Heart right ventricle (tissue), 16 donors: ENCODE measurements at regions not wholly inside any gene's neighbourhood (a gene's known extent, or its start where the extent isn't known, plus 50 kb on each side); places are given as distances from the start of the nearest gene placed in this dataset.

ENCODE experiments used
- ATAC-seq, 8 donors: fragments of 200-7000 bp; cut with Tn5 transposase; one replicate each; pipeline ENCODE4 v1.9.1; 2020; ENCODE audit warnings: mild to moderate bottlenecking in 8 of 8, moderate library complexity in 8 of 8, moderate number of reproducible peaks in 1 of 8
- DNase-seq, 2 donors: peaks; one replicate each; pipeline ENCODE4 v3.0.0-alpha.2; 2020
- H3K27ac ChIP-seq, 10 donors: fragments of 200-600 bp; sonication (generic) in 2 of 10; one replicate each; pipeline versions ENCODE4 v1.5.0 to v1.8.0; 2020 to 2022; ENCODE audit warnings: mild to moderate bottlenecking in 3 of 10
- H3K27me3 ChIP-seq, 7 donors: fragments of 200-600 bp; one replicate each; pipeline ENCODE4 v1.8.0; 2021 to 2022; ENCODE audit warnings: mild to moderate bottlenecking in 2 of 7
- H3K36me3 ChIP-seq, 9 donors: fragments of 200-600 bp; sonication (generic) in 1 of 9; one replicate each; pipeline versions ENCODE4 v1.5.0 to v1.8.0; 2020 to 2022; ENCODE audit warnings: mild to moderate bottlenecking in 2 of 9
- H3K4me1 ChIP-seq, 9 donors: fragments of 200-600 bp; sonication (generic) in 1 of 9; one replicate each; pipeline versions ENCODE4 v1.5.0 to v1.8.0; 2020 to 2022; ENCODE audit warnings: mild to moderate bottlenecking in 4 of 9
- H3K4me3 ChIP-seq, 10 donors: fragments of 200-600 bp; sonication (generic) in 2 of 10; one replicate each; pipeline versions ENCODE4 v1.5.0 to v1.8.0; 2020 to 2022; ENCODE audit warnings: mild to moderate bottlenecking in 7 of 10, moderate library complexity in 2 of 10
- H3K9me3 ChIP-seq, 11 donors: fragments of 200-600 bp in 10 of 11; sonication (generic) in 2 of 11; one replicate each; pipeline versions ENCODE4 v1.5.0 to v1.8.0; 2013 to 2022; ENCODE audit warnings: mild to moderate bottlenecking in 2 of 11, control low read depth in 1 of 11, moderate library complexity in 1 of 11
- CTCF ChIP-seq, 9 donors: fragments of 200-600 bp; sonication (generic) in 2 of 9; IDR thresholded peaks; one replicate each; pipeline versions ENCODE4 v1.5.0 to v1.8.0; 2021 to 2022; ENCODE audit warnings: antibody characterized with exemption in 9 of 9, mild to moderate bottlenecking in 5 of 9, moderate library complexity in 1 of 9
- WGBS, 2 donors: extraction: QIAGEN DNeasy Blood & Tissue Kit; methylation state at CpG; one replicate each; pipeline ENCODE4 v1.1.7; 2013; ENCODE audit warnings: inconsistent platforms in 1 of 2; 5-methylcytosine and 5-hydroxymethylcytosine counted together
- intact Hi-C, 10 donors: fragments of 100-400 bp; cut with DNase I; formaldehyde crosslinking; loops; one replicate each; pipeline versions ENCODE4 v1.11.1 to v1.14.2; 2022
- donor health status: Arrhythmogenic right ventricular cardiomyopathy.
- donor health status: ischemic (EF 13 %, LVEDD 7.1; RV severe dilation, severe dysfunction).
- donor health status: healthy with polysubstance abuse.
- donor health status: DM: no; HTN: yes; CAD: no.
- donor health status: DM: no; HTN: no; CAD: no.
- donor health status: ischemic (EF 25% LVEDD 6.9; RV normal size, moderate dysfunction).
- donor health status: ischemic (EF 25% LVEDD 5.7; RV mildly dilated, moderate dysfunction).
- donor health status: healthy.
- donor health status: DM: yes; HTN: yes; CAD: no.
- donor health status: Ischemic cardiomyopathy.
- donor health status: ischemic (EF 35%, LVEDD 5.7; RV mildly dilated, moderate dysfunction).
- donor health status: nonischemic (EF 11% LVEDD 7.7; RV severe dilation, severe dysfunction).
- donor health status: DM: yes; HTN: yes; CAD: no.
- donor health status: PGD.
- donor health status: ischemic (EF 29% LVEDD 5.4; RV normal size, mild dysfunction).
- donor health status: nonischemic (EF 23%, LVEDD 6.1; RV moderate dilation, normal function).

GRCh38 chr5:173699966-173700365, 83.5 kb upstream of the BOD1 start:
- intact Hi-C loops = no loop called here
- H3K9me3 ChIP-seq = no peaks in the 10 kb centered on the region
- WGBS, 2 donors = 85 to 96% methylated on average over 2 of the region's 2 CpGs
- H3K27me3 ChIP-seq = no peaks in the 10 kb centered on the region
- ATAC-seq = no peak
- peaks cover 0 to 4% (median 0%) of the 10 kb centered on the region in 9 donors for H3K4me1 ChIP-seq
- no peaks in the 10 kb centered on the region for H3K36me3 ChIP-seq
- TF ChIP-seq CTCF (IDR thresholded peaks at IDR 0.05) = no peak
- no peak overlapping the region for H3K27ac ChIP-seq
- no peak overlapping the region for H3K4me3 ChIP-seq
- DNase-seq = no peak

GRCh38 chr5:173703466-173703865, 87.0 kb upstream of the BOD1 start:
- 77 to 83% methylated on average over 4 of the region's 4 CpGs for WGBS, 2 donors
- no peak for DNase-seq
- intact Hi-C loops = no loop called here
- Histone ChIP-seq H3K4me1 (peaks cover 3 to 34% (median 20%) of the 10 kb centered on the region in 9 donors), H3K27ac (no peak overlapping the region), H3K4me3 (no peak overlapping the region), H3K27me3 (no peaks in the 10 kb centered on the region), H3K9me3 (no peaks in the 10 kb centered on the region), H3K36me3 (no peaks in the 10 kb centered on the region)
- no peak for ATAC-seq
- no peak for TF ChIP-seq CTCF (IDR thresholded peaks at IDR 0.05)

- Histone ChIP-seq H3K36me3 (no peaks in the 10 kb centered on the region), H3K27ac (peak overlapping the region in 3 of 10 donors; percentile 14 to 42 (median 31)), H3K9me3 (no peaks in the 10 kb centered on the region), H3K27me3 (no peaks in the 10 kb centered on the region), H3K4me3 (no peak overlapping the region), H3K4me1 (peaks cover 3 to 34% (median 20%) of the 10 kb centered on the region in 9 donors)
- TF ChIP-seq CTCF (IDR thresholded peaks at IDR 0.05) = no peak
- intact Hi-C loops = loop anchor here in 2 of 10 donors (5.0 kb wide), 2 partner anchors 47 to 52 kb away; no protein-coding TSS in a partner anchor
- 75 to 77% methylated on average over 22 of the region's 22 CpGs for WGBS, 2 donors
- peak in 4 of 8 donors; percentile 16 to 70 (median 34) for ATAC-seq
- DNase-seq = no peak
These were observed 88.4 kb upstream of the BOD1 start for GRCh38 chr5:173704615-173705511.

GRCh38 chr5:173705512-173706044, 89.1 kb upstream of the BOD1 start:
- TF ChIP-seq CTCF (IDR thresholded peaks at IDR 0.05) = no peak
- DNase-seq = no peak
- ATAC-seq = peak in 1 of 8 donors; percentile 16
- intact Hi-C loops = loop anchor here in 2 of 10 donors (5.0 kb wide), 2 partner anchors 47 to 52 kb away; no protein-coding TSS in a partner anchor
- H3K9me3 ChIP-seq = no peaks in the 10 kb centered on the region
- H3K36me3 ChIP-seq = no peaks in the 10 kb centered on the region
- 88 to 92% methylated on average over 13 of the region's 13 CpGs for WGBS, 2 donors
- no peak overlapping the region for H3K4me3 ChIP-seq
- H3K27me3 ChIP-seq = no peaks in the 10 kb centered on the region
- peaks cover 3 to 34% (median 20%) of the 10 kb centered on the region in 9 donors for H3K4me1 ChIP-seq
- H3K27ac ChIP-seq = peak overlapping the region in 6 of 10 donors; percentile 14 to 78 (median 68)
